ENCODE measurements at regions not wholly inside any gene's neighbourhood (a gene's known extent, or its start where the extent isn't known, plus 50 kb on each side); places are given as distances from the start of the nearest gene placed in this dataset.
A peak's percentile ranks its signal among the peaks of the same experiment; 100 is the strongest.

DNA sequence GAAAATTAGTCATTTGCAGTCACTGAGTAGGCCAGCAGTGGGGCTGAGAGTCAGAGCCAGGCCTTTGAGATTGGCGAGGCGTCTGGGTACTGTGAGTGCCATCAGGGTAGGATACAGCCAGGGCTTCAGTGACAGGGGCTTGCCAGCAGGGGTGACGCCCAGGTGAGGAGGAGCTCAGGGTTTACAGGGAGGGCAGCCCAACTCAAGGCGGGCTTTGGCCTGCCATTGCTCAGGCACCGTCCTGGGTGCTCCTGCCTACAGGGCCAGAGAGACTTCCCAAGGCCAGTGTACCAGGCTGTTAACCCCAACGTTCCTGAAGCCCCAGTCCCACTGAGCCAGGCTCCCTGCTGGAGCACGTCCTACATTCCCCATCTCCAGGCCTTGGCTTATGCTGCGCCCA, 152.0 kb downstream of the FBLN2 start:
- Histone ChIP-seq H3K27ac (no peak overlapping the region), H3K36me3 (no peaks in the 10 kb centered on the region), H3K4me1 (no peaks in the 10 kb centered on the region), H3K4me3 (no peak overlapping the region), H3K9me3 (no peaks in the 10 kb centered on the region), H3K27me3 (no peaks in the 10 kb centered on the region)
- WGBS, 2 donors = 70 to 88% methylated on average over 7 to 8 of the region's 8 CpGs
- intact Hi-C loops (cut with DNase I) = no loop called here
- DNase-seq = peak in 1 of 6 donors; percentile 33
- no peak for FAIRE-seq
- ATAC-seq = no peak
- TF ChIP-seq CTCF (IDR thresholded peaks at IDR 0.05) = no peak

DNA sequence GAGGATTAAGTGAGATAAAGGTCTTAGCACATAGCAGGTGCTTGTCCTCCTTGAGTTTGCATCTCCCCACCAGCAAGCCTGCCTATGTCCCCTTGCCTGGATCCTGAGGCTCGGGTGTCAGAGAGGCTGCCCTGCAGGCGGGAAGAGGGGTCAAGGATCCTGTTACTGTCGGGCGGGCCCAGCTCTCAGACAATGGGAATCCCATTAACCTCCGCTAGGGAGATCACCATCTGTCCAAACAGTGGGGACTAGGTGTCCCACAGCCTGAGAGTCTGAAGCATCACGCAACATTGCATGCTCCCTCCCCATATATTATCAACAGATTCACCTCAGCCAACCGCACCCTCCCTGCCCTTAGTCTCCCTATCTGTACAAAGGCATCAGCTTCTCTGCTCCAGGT, 151.4 kb downstream of the FBLN2 start:
- Histone ChIP-seq H3K27me3 (no peaks in the 10 kb centered on the region), H3K4me3 (no peak overlapping the region), H3K27ac (no peak overlapping the region), H3K4me1 (no peaks in the 10 kb centered on the region), H3K9me3 (no peaks in the 10 kb centered on the region), H3K36me3 (no peaks in the 10 kb centered on the region)
- FAIRE-seq (no peak), ATAC-seq (no peak), DNase-seq (no peak)
- TF ChIP-seq CTCF (IDR thresholded peaks at IDR 0.05) = no peak
- WGBS, 2 donors = 57 to 66% methylated on average over 7 of the region's 7 CpGs
- intact Hi-C loops (cut with DNase I) = no loop called here

- DNase-seq (no peak), ATAC-seq (no peak), FAIRE-seq (no peak)
- no peak overlapping the region for H3K4me3 ChIP-seq
- no peak for TF ChIP-seq CTCF (IDR thresholded peaks at IDR 0.05)
- intact Hi-C loops (cut with DNase I) = no loop called here
- WGBS, 2 donors = 62 to 69% methylated on average over 2 of the region's 2 CpGs
- no peaks in the 10 kb centered on the region for H3K4me1 ChIP-seq
- no peaks in the 10 kb centered on the region for H3K36me3 ChIP-seq
- H3K9me3 ChIP-seq = no peaks in the 10 kb centered on the region
- no peaks in the 10 kb centered on the region for H3K27me3 ChIP-seq
- no peak overlapping the region for H3K27ac ChIP-seq
Measured at GRCh38 chr3:13696699-13697098, 147.8 kb downstream of the FBLN2 start.

DNA sequence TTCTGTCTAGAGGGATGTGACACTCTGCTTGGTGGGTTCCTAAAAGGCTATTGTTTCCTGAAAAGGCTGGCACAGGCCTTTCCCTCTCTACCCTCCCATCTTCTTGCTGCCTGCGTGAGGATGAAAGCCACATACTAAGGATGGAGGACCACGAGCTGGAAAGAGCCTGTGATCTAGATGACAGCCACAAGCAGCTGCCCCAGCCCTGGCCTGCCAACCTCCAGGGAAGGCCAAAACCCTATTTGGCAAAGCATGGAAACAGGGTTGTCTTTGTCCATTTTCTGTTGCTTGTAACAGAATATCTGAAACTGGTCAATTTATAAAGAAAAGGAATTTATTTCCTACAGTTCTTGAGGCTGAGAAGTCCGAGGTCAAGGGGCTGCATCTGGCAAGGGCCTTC, 144.5 kb downstream of the FBLN2 start:
- ATAC-seq = no peak
- TF ChIP-seq CTCF (IDR thresholded peaks at IDR 0.05) = no peak
- Histone ChIP-seq H3K27ac (no peak overlapping the region), H3K4me3 (no peak overlapping the region), H3K36me3 (no peaks in the 10 kb centered on the region), H3K4me1 (no peaks in the 10 kb centered on the region), H3K27me3 (no peaks in the 10 kb centered on the region), H3K9me3 (no peaks in the 10 kb centered on the region)
- WGBS, 2 donors = 60 to 69% methylated on average over 3 of the region's 3 CpGs
- FAIRE-seq = no peak
- intact Hi-C loops (cut with DNase I) = no loop called here
- no peak for DNase-seq

GRCh38 chr3:13690636-13691035, 141.7 kb downstream of the FBLN2 start:
- H3K4me3 ChIP-seq = no peak overlapping the region
- no peaks in the 10 kb centered on the region for H3K27me3 ChIP-seq
- DNase-seq (no peak), FAIRE-seq (no peak), ATAC-seq (no peak)
- intact Hi-C loops (cut with DNase I) = no loop called here
- no peak for TF ChIP-seq CTCF (IDR thresholded peaks at IDR 0.05)
- H3K36me3 ChIP-seq = no peaks in the 10 kb centered on the region
- H3K9me3 ChIP-seq = no peaks in the 10 kb centered on the region
- H3K4me1 ChIP-seq = no peaks in the 10 kb centered on the region
- H3K27ac ChIP-seq = no peak overlapping the region
- WGBS, 2 donors = 47 to 59% methylated on average over 2 of the region's 2 CpGs
